ENCODE measurements at regions not wholly inside any gene's neighbourhood (a gene's known extent, or its start where the extent isn't known, plus 50 kb on each side); places are given as distances from the start of the nearest gene placed in this dataset.

DNA sequence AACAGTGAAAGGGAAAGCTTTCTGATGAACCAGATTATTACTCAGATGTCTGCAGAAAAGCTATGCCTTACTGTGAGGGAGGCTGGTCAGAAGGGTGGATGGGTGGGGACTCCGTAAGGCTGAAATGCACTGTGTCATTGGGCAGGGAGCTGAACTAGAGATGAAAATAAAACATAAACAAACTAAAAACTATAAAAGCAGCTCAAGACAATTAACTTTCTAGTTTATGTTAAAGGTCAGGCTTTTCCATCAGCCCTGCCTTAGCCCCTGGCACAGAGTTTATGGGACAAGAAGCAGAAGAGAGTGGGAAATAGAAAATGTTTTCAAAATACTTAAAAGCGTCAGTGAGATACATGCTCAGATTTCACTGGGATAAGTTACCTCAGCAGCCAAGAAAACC is 310.0 kb upstream of the UBE2E2 start (continued):
- TF ChIP-seq CTBP2 (IDR thresholded peaks at IDR 0.05; ENCODE audit: borderline replicate concordance, insufficient read depth, insufficient read length, low read length) (no peak), BACH1 (IDR thresholded peaks at IDR 0.05; ENCODE audit: low read length) (no peak), RBBP5 (IDR thresholded peaks at IDR 0.05; ENCODE audit: borderline replicate concordance, low read depth, low read length) (no peak), BRCA1 (IDR thresholded peaks at IDR 0.05; ENCODE audit: low read depth, low read length) (no peak), SIRT6 (IDR thresholded peaks at IDR 0.05; ENCODE audit: low read length) (no peak), CEBPB (IDR thresholded peaks at IDR 0.05; ENCODE audit: low read depth, low read length) (no peak), GABPA (IDR thresholded peaks at IDR 0.05; ENCODE audit: borderline replicate concordance, insufficient read depth, low read length) (no peak), ASH2L (IDR thresholded peaks at IDR 0.05; ENCODE audit: low read length) (no peak)

Measured in H1 (cell line).